NT2/D1 (cell line): ENCODE measurements at regions not wholly inside any gene's neighbourhood (a gene's known extent, or its start where the extent isn't known, plus 50 kb on each side); places are given as distances from the start of the nearest gene placed in this dataset.
"Not testable (repeated sequence)": the region's sequence is repeated elsewhere in the genome, so short reads cannot be mapped to it uniquely, and the experiment has no call there.

Experiments
- DNase-seq: peaks from one replicate; pipeline ENCODE4 v3.0.0-alpha.2; 2011; ENCODE audit warnings: low read depth, low spot score
- H3K27me3 ChIP-seq: 2 replicates; pipeline ENCODE4 v1.6.0; 2011; ENCODE audit warnings: mild to moderate bottlenecking; ENCODE audit not compliant: insufficient read length, insufficient read depth
- H3K36me3 ChIP-seq: 2 replicates; pipeline ENCODE4 v1.6.1; 2011; ENCODE audit warnings: mild to moderate bottlenecking, low read length, mixed read lengths; ENCODE audit not compliant: insufficient read depth, insufficient read length
- H3K4me1 ChIP-seq: 2 replicates; pipeline ENCODE4 v1.5.1; 2011; ENCODE audit not compliant: insufficient read depth, insufficient read length
- H3K4me3 ChIP-seq: 2 replicates; pipeline ENCODE4 v1.5.1; 2011; ENCODE audit warnings: low read depth; ENCODE audit not compliant: insufficient read length
- H3K9ac ChIP-seq: 2 replicates; pipeline ENCODE4 v1.6.0; 2011; ENCODE audit warnings: low read depth; ENCODE audit not compliant: insufficient read length
- H3K9me3 ChIP-seq: 2 replicates; pipeline ENCODE4 v1.5.1; 2011; ENCODE audit warnings: mild to moderate bottlenecking, low read length; ENCODE audit not compliant: insufficient read depth
- SUZ12 ChIP-seq: IDR thresholded peaks from 2 replicates; pipeline ENCODE4 v1.6.1; 2011; ENCODE audit not compliant: insufficient read length, insufficient read depth; ENCODE audit errors: extremely low read depth
- YY1 ChIP-seq: IDR thresholded peaks from 2 replicates; pipeline ENCODE4 v1.6.1; 2011; ENCODE audit not compliant: insufficient read length, insufficient read depth
- ZNF274 ChIP-seq: IDR thresholded peaks from 2 replicates; pipeline ENCODE4 v1.6.1; 2011; ENCODE audit warnings: mild to moderate bottlenecking, low read depth, low read length

GRCh38 chr15:31438601-31439265 lies 112.1 kb downstream of the KLF13 start:
- DNase-seq, result no peak
- Histone ChIP-seq H3K36me3 (no peaks in the 10 kb centered on the region), H3K27me3 (peaks cover 11% of the 10 kb centered on the region), H3K9me3 (no peaks in the 10 kb centered on the region), H3K4me1 (peaks cover 7% of the 10 kb centered on the region), H3K4me3 (no peak overlapping the region), H3K9ac (no peak overlapping the region)
- TF ChIP-seq SUZ12, result no peak
- TF ChIP-seq YY1, result no peak

GRCh38 chr15:31439328-31439727 lies 112.7 kb downstream of the KLF13 start:
- Histone ChIP-seq H3K4me1 (peaks cover 9% of the 10 kb centered on the region), H3K27me3 (peaks cover 11% of the 10 kb centered on the region), H3K9me3 (no peaks in the 10 kb centered on the region), H3K9ac (no peak overlapping the region), H3K4me3 (no peak overlapping the region), H3K36me3 (no peaks in the 10 kb centered on the region)
- TF ChIP-seq SUZ12 (no peak), YY1 (no peak), ZNF274 (no peak)
- no peak for DNase-seq

- H3K4me1 ChIP-seq, DNase-seq, H3K36me3 ChIP-seq, H3K9me3 ChIP-seq, H3K4me3 ChIP-seq: not testable (repeated sequence)
- Histone ChIP-seq H3K27me3 (peaks cover 11% of the 10 kb centered on the region), H3K9ac (peak overlapping the region; percentile 59)
Observed at GRCh38 chr15:31440216-31440615, 113.6 kb downstream of the KLF13 start.

- Histone ChIP-seq H3K36me3 (no peaks in the 10 kb centered on the region), H3K9ac (peak overlapping the region; percentile 59)
- DNase-seq, result no peak
Observed at GRCh38 chr15:31440754-31441311, 114.2 kb downstream of the KLF13 start.

GRCh38 chr15:31442226-31442625 lies 115.6 kb downstream of the KLF13 start:
- Histone ChIP-seq H3K9ac (no peak overlapping the region), H3K27me3 (peaks cover 11% of the 10 kb centered on the region), H3K36me3 (no peaks in the 10 kb centered on the region), H3K4me1 (peaks cover 2% of the 10 kb centered on the region), H3K4me3 (no peak overlapping the region), H3K9me3 (no peaks in the 10 kb centered on the region)
- TF ChIP-seq YY1 (no peak), SUZ12 (no peak), ZNF274 (no peak)
- no peak for DNase-seq

More at GRCh38 chr15:31440754-31441311, 114.2 kb downstream of the KLF13 start:
- no peaks in the 10 kb centered on the region for H3K9me3 ChIP-seq
- H3K27me3 ChIP-seq, result peaks cover 11% of the 10 kb centered on the region
- H3K4me1 ChIP-seq, result peaks cover 2% of the 10 kb centered on the region
- TF ChIP-seq SUZ12, result no peak
- no peak for TF ChIP-seq YY1
- TF ChIP-seq ZNF274, result no peak
- H3K4me3 ChIP-seq, result peak overlapping the region; percentile 49

GRCh38 chr15:31442699-31443111 lies 116.1 kb downstream of the KLF13 start:
- Histone ChIP-seq H3K4me3 (no peak overlapping the region), H3K9me3 (no peaks in the 10 kb centered on the region), H3K27me3 (peaks cover 11% of the 10 kb centered on the region), H3K9ac (no peak overlapping the region), H3K4me1 (peaks cover 2% of the 10 kb centered on the region), H3K36me3 (no peaks in the 10 kb centered on the region)
- TF ChIP-seq SUZ12 (no peak), YY1 (no peak), ZNF274 (no peak)
- DNase-seq, result no peak

GRCh38 chr15:31444844-31445243 lies 118.2 kb downstream of the KLF13 start:
- Histone ChIP-seq H3K9ac (no peak overlapping the region), H3K36me3 (no peaks in the 10 kb centered on the region), H3K27me3 (peaks cover 11% of the 10 kb centered on the region), H3K4me3 (no peak overlapping the region), H3K4me1 (peaks cover 2% of the 10 kb centered on the region), H3K9me3 (no peaks in the 10 kb centered on the region)
- no peak for TF ChIP-seq SUZ12
- DNase-seq, result no peak
